Embryonic facial prominence (tissue), 1 donor: ENCODE measurements at regions not wholly inside any gene's neighbourhood (a gene's known extent, or its start where the extent isn't known, plus 50 kb on each side); places are given as distances from the start of the nearest gene placed in this dataset.
"Not testable (repeated sequence)": the region's sequence is repeated elsewhere in the genome, so short reads cannot be mapped to it uniquely, and the experiment has no call there.

Experiments
- DNase-seq: peaks from one replicate; pipeline ENCODE4 v3.0.0-alpha.2; 2016; ENCODE audit errors: extremely low spot score

GRCh38 chr6:94902974-94903628 is 674.2 kb upstream of the MANEA start:
- no peak for DNase-seq

GRCh38 chr6:94899191-94899590 is 678.1 kb upstream of the MANEA start:
- DNase-seq = no peak

GRCh38 chr6:94894300-94894699 is 683.0 kb upstream of the MANEA start:
- no peak for DNase-seq

DNA sequence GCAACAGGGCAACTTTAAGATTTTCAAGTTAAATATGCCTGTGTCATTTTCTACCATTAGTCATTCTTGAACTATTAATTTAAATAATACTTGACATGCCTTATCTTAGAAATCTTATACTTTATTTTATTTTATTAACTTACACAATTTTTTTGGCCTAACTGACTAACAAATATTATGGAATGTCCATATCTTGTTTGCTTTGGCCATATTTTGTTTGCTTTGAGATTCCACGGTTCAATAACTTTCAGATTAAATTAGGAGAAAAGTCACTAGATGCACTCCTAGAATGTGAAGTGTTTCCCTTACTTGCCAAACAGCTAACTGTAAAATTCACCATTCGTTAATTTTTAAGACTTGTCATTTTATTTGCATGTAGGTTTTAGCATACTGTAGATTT is 684.0 kb upstream of the MANEA start:
- no peak for DNase-seq

- not testable (repeated sequence) for DNase-seq
These were observed 703.5 kb upstream of the MANEA start for GRCh38 chr6:94873819-94874218.

GRCh38 chr6:94862112-94862511 is 715.2 kb upstream of the MANEA start:
- DNase-seq = no peak

DNA sequence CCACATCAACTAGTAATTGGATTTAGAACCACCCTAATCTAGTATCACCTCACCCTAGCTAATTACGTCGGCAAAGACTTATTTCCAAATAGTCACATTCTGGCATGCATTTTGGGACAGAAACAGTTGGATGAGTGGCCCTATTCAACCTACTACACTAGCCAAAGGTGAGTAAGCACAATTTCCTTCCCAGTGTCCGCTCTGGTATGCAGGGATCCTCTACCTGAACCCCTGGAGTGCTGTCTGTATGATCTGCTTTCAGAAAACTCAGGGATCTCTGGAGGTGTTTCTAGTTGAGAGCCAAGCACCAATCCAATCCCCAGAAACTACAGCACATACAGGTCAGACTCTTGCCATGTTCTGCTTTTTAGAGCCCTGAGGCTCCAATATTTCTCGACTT is 717.4 kb upstream of the MANEA start:
- DNase-seq = no peak

- DNase-seq = not testable (repeated sequence)
These were observed 720.3 kb upstream of the MANEA start for GRCh38 chr6:94856999-94857398.

DNA sequence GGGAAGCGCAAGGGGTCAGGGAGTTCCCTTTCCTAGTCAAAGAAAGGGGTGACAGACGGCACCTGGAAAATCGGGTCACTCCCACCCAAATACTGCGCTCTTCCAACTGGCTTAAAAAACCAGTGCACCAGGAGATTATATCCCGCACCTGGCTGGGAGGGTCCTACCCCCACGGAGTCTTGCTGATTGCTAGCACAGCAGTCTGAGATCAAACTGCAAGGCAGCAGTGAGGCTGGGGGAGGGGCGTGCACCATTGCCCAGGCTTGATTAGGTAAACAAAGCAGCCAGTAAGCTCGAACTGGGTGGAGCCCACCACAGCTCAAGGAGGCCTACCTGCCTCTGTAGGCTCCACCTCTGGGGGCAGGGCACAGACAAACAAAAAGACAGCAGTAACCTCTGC is 726.0 kb upstream of the MANEA start:
- not testable (repeated sequence) for DNase-seq

DNA sequence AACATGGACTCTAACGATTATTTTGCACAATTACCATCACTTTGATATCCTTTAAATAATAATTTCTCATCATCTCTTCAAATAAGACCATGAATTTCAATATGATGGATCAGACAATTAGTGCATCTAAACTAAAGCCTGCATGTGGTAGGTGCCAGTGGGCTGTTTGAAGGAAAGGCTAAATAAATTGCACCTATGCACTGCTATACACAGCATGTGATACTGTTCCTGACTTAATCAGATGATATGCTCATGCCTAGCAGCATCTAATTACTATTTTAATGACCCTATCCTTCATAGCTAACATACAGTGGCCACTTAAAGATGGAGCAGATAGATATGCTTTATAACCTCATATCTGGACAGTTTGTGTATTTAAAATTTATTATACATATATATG is 731.6 kb upstream of the MANEA start:
- DNase-seq = no peak

DNA sequence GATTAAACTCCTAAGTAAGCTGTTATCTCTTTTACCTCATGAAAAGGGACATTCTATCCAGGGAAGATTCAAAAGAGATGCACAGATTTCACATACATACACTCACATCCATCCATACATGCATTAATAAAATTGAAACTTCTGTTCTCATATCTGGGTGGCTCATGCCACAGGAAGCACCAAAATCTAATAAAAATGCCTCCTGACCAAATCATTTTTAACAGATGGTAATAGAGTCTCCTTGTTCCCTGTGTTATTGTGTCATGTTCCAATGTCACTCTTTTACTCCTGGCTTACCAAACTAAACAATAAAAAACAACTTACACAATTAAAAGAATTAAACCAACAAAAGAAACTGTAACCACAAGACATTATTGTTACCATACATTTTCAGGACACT is 742.1 kb upstream of the MANEA start:
- no peak for DNase-seq

- DNase-seq = no peak
These were observed 763.5 kb upstream of the MANEA start for GRCh38 chr6:94813806-94814205.

GRCh38 chr6:94801344-94801743 is 776.0 kb upstream of the MANEA start:
- DNase-seq = no peak

DNA sequence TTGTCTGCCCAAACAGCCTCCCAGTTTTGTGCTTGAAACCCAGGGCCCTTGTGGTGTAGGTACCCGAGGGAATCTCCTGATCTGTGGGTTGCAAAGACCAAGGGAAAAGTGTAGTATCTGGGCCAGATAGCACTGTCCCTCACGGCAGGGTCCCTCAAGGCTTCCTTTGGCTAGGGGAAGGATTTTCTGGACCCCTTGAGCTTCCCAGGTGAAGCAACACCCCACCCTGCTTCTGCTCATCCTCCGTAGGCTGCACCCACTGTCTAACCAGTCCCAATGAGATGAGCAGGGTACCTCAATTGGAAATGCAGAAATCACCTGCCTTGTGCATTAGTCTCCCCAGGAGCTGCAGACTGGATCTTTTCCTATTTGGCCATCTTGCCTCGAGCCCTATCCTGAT is 791.8 kb upstream of the MANEA start:
- DNase-seq = no peak

DNA sequence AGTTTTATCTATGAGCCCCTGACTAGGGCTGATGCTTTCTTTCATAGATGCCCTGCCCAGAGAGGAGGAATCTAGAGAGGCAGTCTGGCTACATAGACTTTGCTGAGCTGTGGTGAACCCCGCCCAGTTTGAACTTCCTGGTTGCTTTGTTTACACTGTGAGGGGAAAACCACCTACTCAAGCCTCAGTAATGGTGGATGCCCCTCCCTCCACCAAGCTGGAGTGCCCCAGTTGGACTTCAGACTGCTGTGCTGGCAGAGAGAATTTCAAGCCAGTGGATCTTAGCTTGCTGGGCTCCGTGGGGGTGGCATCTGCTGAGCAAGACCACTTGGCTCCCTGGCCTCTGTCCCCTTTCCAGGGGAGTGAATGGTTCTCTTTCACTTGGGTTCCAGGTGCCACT is 792.3 kb upstream of the MANEA start:
- not testable (repeated sequence) for DNase-seq

DNA sequence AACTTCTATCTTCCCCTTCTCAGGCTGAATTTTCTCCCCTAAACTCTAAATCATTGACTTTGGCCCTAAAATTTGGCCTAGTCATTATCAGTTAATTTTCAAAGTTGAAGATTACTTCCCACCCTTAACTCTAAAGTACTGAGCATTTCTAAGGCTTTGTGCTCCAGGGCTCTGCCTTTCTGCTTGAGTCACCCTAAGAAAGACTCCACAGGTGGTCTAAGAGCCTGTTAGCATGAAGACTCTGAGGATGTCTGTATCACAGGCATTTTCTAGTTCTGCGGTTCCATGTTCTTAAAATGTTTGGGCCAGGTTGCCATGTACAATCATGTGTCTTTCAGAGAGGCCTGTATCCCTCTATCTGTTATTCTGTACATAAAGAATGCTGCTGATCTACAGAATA is 808.1 kb upstream of the MANEA start:
- DNase-seq = no peak

- DNase-seq = no peak
These were observed 825.5 kb upstream of the MANEA start for GRCh38 chr6:94751641-94752329.

DNA sequence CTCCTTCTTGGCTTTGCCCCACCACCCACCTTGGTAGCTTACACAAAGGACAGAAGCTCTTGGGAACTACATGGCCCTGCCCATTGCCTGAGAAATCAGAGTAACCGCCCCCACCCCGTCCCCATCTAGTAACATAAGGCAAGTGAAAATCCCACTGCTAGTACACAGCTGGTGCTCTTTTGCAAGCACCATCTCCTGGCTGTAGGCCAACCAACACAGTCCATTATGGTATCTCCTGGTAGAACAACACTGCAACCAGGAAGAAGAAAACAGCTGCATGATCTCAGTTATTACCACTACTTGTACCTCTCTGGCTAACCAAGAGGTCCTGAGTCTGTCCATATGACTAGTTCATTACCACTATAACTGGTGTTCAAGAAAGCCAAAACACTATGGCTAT is 841.1 kb upstream of the MANEA start:
- no peak for DNase-seq

DNA sequence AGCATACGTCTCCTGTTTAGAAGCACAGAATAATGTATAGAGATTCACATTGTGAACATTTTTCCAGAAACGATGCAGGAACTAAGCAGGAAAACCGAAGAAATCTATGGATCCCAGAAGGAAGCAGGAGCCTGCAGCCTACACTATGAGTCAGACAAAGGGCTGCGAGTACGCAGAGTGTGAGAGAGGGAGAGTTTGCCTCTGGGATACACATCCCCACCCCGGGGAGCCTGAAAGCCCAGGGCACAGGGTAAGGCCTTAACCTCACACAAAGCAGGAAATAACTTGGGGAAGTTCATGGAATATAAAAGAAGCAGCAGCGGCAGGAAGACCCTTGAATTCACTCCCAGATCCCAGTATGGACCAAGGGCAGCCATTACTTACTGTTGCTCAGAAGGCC is 842.1 kb upstream of the MANEA start:
- DNase-seq = no peak

DNA sequence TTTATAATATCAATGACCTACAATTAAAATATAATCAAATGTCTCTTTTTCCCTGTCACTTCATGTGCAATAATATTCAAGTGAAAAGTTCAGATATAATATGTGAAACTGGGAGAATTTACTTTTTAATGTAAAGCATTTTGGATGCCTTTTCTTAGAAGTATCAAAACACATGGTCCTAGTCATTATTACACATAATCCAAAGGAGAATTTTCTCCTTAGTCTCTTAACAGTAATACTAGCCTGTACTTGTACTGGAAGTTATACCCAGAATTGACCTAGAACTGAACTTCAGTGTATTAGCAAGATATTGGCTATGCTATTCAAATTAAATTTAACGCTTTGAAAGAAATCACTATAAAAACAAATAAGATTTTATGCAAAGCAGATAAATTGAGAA is 842.6 kb upstream of the MANEA start:
- DNase-seq = no peak

GRCh38 chr6:94733066-94733465 is 844.3 kb upstream of the MANEA start:
- no peak for DNase-seq

DNA sequence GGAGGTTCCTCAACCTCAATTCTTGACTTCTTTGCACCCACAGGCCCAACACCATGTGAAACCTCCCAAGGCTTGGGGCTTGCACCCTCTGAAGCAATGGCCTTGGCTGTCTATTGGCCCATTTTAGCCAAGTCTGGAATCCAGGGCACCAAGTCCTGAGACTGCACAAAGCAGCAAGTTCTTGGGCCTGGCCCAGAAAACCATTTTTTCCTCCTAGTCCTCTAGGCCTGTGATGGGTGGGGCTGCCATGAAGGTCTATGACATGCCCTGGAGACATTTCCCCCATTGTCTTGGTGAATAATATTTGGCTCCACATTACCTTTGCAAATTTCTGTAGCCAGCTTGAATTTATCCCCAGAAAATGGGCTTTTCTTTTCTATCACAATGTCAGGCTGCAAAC is 849.6 kb upstream of the MANEA start:
- no peak for DNase-seq

DNA sequence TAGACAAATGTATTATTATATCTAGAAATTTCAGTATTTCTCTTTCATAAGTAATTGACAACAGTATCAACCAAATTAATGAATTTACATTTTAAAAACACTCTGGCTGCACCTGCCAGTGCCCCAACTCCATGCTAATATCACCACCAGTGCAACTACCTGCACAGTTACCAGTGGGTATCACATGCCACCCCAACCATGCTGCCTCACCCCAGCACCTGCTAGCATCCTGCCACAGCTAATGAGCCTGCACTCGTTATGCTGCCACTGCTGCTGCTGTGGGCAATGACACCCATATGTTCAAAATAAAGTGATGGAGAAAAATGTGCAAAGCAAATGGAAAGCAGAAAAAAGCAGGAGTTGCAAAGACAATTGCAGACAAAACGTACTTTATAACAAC is 855.9 kb upstream of the MANEA start:
- no peak for DNase-seq

DNA sequence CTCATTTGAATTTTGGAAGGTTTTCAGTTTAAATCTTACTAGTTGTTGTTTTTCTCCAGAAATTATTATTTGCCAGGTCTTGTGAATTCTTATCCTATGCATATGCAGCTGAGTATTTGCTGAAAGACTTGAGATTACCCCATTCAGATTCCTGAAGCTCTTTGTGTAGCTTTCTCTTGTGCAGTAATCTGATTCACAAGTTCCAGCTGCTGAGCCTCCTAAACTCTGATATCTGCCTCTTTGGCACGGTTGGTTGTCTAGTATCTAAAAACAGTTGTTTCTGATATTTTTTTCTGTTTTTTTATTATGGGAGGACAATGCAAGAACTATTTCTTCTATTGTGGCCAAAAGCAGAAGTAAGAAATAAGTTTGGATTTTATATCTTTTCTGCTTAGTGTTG is 863.9 kb upstream of the MANEA start:
- DNase-seq = no peak
